Umbilical cord (tissue), 1 donor: ENCODE measurements at regions not wholly inside any gene's neighbourhood (a gene's known extent, or its start where the extent isn't known, plus 50 kb on each side); places are given as distances from the start of the nearest gene placed in this dataset.
"Not testable (repeated sequence)": the region's sequence is repeated elsewhere in the genome, so short reads cannot be mapped to it uniquely, and the experiment has no call there.

ENCODE experiments used
- DNase-seq: peaks from one replicate; pipeline ENCODE4 v3.0.0-alpha.2; 2015; ENCODE audit warnings: low spot score

DNA sequence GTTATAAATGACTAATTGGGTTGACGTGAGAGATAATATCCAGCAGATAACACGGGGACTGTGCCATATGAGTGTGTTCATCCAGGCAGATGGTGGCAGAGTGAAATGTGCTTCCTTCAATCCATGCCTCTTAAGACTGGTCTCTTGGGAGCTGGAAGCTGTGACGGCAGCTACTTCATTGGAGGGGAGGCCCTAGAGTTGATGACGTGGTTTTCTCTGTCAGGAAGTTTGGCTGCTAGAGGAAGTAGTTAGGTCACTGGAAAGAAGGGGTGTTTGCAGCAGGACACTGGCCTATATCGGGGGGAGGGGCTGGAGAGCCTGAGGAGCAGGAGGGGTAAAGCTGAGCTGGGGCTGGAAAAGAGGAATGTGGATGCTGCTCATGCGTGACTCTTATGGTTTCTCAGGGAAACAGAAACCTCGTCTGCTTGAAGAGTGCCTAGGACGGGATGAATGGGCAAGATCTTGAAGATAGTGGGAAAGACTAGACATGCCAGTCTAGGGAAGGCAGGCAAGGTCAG is 3051.6 kb downstream of the RPIA start:
- not testable (repeated sequence) for DNase-seq

DNA sequence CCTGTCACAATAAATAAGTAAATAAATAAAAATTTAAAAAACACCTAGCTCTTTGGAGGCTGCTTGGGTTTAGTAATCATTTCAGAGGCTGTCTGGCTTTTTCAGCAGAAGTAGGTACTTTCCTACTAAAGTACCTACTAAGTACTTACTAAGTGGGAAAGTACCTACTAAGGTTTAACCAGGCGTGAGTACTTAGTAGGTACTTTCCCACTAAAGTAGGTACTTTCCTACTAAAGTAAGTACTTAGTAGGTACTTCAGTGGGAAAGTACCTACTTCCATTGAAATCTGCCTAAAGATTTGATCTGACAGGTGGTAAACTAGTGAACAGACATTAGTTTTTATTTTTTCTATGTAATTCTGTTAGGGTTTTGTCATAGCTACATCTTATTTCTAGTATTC is 3052.4 kb downstream of the RPIA start:
- DNase-seq: not testable (repeated sequence)

DNA sequence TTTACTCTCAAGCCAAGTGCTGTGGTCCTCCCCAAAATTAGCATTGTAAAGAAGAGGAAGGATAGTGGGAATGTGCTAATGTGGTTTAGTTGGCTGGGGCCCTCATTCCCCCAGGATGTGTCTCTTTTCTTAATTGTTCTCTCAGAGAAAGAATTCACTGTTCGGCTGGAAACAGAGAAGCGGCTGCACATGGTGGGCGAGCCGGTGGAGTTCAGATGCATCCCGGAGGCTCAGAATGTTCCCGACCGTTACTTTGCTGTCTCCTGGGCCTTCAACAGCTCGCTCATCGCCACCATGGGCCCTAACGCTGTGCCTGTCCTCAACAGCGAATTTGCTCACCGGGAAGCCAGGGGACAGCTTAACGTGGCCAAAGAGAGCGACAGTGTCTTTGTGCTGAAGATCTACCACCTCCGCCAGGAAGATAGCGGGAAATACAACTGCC is 3053.2 kb downstream of the RPIA start:
- not testable (repeated sequence) for DNase-seq

DNA sequence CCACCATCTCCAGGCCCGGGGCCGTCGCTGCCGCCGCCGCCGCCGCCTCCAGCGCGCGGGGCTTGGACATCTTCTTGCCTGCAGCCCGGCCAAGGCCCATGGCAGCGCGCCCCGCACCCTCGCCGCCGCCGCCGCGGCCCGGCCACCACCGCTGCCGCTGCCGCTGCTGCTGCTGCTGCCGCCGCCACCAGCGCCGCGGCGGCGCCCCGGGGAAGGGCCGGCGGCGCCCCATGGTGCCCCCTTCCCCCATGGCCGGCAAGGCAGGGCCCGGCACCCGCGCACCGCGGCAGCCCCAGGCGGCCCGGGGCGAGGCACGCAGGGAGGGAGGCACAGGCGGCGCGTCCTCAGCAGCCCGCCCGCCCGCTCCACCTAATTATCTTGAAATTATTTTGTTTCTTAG is 3057.4 kb downstream of the RPIA start:
- no peak for DNase-seq

DNA sequence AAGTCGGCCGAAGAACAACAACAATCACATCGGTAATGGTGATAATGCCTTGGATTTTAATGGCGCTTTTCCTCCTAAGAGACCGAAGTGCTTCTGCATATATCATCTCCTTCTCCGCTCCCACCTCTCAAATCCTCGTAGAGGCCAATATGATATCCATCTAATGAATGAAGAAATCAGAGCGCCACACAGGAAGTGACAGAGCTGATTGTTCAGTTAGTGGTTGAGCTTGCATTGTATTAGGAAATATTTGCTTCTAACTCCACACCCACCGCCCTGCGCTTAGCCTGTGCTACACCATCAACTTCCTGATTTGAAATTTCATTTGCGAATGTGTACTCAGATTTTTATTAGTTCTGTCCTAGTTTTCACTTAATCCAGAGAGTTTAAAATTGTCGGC is 3058.2 kb downstream of the RPIA start:
- not testable (repeated sequence) for DNase-seq

DNA sequence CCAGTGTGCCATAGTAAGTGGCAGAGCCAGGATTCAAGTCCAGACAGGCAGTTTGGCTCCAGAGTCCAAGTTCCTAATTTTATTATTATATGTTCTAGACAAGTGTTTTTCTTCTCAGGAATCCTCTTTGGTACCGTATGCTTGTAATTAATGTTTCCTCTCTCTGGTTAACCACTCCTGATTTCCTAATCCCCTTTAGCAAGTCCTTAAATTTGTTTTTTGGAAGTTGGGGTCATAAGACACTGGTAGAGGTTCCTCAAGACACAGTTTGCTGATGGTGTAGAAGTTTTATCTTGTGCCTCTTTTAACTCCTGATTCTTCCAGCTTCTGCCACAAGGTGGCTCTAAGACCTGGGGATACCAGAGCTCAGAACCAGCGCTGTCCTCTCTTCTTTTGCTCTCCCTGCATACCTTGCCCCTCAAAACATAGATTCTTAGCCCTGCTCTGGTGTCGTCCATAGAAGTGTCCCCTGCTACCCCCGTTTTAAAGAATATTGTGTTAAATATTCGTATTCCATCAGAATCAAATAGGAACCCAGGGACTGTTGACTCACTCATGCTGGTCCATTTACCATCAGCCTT is 3068.0 kb downstream of the RPIA start:
- not testable (repeated sequence) for DNase-seq

DNA sequence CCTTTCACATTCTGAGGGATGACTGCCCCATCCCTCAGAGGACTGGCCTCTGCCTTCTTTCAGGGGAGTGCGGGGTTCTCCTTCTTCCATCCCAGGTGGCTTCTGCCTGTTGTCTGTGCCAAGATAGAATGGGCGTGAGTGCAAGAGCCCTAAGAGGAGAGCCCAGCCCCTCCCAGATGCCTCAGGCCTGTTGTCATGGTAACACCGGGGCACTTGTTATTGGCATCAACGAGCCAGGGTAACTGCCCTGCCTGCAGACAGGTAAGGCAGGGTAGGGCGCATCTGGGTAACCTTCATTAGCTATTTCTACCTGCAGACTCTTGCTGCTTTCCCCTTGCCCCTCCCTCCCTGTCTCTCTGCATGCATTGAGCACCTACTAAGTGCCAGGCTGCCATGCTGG is 3069.2 kb downstream of the RPIA start:
- not testable (repeated sequence) for DNase-seq

DNA sequence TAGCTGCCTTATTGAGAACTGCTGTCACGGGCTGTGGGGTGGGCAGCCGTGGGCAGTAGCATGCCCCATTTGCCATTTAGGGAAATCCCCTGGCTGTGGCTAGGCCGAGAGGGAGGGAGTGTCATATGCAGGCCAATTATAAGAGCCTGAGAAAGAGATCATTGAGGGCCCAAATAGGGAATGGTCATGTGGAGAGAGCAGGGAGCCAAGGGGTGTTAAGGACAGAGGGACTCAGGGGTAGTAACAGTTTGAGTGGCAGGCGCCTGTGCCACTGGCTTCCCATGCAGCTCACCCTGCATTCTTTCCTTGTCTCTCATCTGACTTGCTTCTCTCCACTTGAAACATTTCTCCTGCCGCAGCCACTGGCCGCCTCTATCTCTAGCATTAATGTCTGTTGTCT is 3070.8 kb downstream of the RPIA start:
- not testable (repeated sequence) for DNase-seq

DNA sequence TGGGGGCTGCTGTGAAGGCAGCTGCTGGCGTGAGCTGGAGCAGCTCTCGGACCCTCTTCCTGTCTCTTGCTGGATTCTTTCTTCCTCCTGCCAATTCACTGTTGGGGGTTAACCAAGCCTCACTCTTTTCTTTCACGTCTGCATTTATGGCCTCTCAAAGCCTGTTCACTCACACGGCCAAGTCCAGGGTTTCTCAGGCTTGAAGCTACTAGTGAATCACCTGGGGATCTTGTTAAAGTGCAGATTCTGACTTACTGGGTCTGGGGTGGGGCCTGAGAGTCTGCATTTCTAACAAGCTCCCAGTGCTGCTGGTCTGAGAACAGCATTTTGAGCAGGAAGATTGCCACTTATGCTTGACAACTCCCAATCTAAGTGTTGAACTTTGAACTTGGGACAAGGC is 3072.2 kb downstream of the RPIA start:
- DNase-seq: not testable (repeated sequence)

DNA sequence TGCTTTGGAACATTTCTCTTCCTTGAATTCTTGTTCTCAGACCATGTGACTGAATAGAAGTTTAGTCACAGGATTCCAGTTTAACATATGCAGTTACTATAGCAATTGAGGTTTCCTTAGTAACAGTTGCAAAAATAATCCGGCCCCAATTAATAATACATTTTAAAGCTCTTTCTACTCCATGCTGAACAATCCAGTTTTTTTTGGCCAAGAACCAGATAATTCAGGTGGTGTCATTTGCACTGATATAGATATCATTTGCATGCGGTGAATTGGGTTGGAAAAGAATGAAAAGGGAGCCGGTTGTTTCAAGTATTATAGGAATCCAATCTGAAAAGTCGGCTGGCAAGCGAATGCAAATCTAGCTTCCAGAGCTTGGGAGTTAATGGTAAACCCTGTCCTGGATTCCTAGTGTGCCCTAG is 3073.1 kb downstream of the RPIA start:
- peak; percentile 42 for DNase-seq

DNA sequence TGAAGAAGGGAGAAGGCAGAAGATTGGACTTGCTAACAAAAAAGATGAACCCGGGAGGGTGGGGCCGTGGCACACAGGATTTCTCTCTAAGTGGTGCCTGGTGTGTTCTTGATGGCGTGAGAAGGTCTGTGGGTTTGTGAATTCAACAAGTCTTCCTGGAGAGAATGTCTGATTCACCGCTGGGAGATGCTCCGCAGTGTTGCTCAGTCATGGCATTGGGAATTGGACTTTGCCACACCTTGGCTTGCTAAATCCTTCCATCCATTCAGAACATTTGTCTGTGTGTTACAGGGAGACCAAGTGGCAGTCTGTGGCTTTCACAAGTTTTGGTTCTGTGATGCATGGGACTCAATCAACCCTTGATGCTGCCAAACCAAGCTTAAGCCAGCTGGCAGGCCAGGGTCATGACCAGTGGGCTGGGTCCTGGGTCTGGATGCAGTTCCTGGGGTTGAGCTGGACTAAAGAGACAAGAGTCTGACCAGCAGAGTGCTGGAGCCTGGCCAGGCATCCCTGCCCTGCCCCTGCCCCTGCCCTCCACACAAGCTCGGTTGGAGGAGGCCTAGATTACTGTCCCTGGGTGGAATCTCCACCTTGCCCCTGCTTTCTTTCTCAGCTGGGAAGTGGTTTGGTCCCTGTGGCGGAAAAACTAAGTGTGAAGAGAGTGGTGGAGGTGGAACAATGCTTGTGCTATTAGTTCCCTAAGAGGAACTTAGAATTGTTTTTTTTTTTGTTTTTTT is 3073.7 kb downstream of the RPIA start:
- not testable (repeated sequence) for DNase-seq

DNA sequence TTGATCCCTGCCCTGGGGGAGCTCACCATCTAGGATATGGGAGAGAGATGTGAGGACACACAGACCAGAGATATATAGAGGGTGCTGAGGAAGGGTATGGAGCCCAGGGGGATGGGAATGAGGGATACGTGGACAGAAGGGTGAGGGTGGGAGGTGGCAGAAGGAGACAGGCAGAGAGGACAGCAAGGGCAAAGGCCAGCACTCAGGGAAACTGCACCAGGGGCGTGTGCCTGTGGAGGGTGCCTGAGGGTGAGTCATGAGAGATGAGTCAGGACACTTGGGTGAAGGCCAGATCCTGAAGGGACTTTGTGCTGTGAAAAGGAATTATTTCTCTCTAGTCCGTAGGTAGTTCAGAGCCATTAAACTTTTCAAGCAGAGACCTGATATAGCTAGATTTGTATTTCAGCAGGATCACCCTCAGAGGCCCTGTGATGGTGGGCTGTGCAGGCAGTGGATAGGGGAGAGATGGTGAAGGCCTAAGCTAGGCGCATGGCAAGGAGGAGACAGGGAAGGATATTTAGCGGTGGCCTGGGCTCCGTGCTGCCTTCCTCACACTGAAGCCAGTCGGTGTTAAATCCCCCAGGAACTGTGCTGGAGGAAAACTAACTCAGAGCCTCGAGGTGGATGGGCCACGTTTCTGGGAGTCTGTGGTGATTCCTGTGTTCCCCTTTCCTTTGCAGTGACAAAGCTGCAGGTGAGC is 3075.0 kb downstream of the RPIA start:
- DNase-seq: peak; percentile 69

DNA sequence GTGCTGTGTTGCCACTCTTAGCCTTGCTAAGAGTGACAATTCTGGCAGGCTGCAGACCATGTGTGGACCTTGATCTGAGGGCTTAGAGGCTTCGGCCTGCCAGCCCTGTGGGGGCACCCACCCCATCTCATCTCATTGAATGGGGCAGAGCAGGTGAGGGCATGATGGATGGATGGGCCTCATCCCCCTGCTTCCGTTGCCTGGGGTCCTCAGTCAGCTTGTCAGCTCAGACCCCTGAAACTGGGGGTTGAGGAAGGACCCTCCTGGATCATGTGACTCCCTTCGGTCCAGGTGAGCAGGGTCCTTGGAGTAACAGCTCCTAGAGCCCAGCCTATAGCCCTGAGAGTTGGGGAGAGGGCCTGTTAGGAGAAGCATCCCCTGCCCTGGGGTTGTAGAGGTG is 3076.8 kb downstream of the RPIA start:
- not testable (repeated sequence) for DNase-seq

DNA sequence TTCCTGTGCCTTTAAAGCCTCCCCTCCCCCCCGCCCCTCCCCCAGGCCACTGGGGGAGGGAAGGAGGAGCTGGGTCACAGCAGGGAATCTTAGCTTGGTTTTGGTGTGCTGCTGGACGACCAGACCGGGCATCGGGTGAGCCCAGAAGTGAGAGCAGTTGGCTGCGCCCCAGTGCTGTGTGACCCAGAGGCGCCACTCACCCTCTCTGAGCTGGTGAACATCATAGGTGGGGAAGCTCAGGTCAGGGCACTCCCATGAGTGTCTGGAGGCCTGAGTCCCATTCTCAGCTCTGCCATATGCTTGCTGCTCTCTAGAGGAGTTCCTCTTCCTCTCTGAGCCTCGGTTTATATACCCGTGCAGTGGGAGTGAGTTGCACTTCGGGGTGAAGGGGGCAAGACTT is 3077.5 kb downstream of the RPIA start:
- not testable (repeated sequence) for DNase-seq

DNA sequence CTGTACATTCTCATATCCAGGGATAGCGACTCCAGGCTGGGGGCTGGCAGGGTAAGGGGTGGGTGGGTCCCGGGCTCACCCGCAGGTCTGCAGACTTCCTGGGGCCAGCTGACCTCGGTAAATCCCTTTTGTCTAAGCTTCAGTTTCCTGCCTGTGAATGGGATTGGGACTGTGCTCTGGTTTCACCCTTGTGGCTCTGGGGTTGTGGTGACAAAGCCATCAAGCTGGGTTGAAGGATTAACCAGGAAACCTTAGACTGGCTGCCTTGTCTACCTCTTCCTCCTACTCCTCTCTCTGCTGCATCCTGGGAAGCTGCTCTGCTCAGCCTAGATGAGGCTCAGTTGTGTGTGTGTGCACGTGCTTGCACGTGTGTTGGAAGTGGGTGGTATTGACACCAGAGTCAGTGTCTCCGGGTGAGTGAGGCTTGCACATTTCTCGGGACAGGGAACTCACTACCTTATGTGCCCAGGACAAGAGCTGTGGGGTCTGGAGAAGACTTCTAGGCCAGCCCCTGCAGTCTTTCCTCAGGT is 3078.6 kb downstream of the RPIA start:
- not testable (repeated sequence) for DNase-seq

DNA sequence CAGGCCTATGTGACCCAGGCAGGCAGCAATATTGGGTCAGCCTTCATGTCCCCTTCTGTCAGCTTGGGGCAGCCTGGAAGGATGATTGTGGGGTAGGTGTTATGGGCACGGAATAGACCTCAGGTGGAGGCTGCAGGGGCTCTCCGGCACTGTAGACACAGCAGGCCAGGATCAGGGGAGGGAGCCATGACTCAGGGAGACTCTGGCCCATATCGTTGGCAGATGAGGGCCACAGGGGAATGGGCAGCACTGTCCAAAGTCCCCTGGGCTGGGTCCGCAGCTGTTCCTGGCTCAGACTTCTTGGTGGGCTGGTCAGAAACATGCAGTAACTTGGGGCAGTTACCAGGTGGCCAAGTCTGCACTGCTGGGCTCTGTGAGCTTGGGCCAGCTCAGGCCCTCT is 3080.1 kb downstream of the RPIA start:
- DNase-seq: not testable (repeated sequence)

DNA sequence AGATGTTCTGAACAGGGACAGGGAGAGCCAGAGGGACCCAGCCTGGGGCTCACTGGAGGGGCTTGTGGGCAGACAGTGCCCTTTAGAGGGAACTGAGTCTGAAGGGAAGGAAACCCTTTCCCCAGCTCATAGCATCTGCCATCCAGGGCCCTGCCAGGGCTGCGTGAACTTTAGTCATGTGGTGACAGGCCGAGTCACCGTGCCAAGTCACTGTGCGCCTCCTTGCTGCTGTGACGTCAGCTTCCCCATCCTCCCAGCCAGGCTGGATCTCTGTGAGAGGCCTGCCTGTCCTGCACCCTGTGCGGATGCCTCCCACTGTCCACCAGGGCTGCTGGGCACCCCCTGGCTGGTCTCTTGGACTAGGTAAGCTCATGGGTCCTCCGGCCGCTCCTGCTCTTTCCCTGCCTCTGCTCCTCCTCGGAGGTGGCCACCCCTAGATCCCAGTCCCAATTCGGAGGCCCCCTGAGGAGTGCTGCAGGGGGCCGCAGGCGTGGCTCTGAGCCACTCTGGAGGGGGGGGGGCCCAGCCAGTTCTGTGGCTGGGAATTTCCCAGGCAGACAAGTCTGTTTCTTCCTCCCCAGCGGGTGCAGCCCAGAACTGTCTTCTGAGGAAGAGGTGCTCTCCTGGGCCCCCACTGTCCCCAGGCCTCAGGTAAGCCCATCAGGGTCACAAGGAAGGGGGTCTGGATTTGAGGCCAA is 3080.9 kb downstream of the RPIA start:
- not testable (repeated sequence) for DNase-seq

DNA sequence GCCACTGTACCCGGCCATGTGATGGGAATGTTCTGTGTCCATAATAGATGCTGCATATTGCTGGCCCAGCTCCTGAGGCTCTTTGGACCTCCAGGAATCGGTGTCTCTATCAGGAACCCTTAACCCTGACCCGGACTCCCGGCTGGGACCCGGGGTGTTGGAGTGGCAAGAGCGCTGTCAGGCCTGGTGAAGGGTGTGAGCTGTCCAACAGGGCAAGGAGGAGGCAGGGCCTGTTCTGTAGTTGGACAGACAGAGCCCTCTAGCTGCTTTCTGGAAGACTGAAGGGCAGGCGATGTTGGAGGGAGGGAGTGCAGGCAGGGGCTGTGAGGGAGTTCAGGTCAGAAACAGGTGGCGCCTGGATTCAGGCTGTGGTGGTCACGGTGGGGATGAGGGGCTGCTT is 3082.3 kb downstream of the RPIA start:
- DNase-seq: not testable (repeated sequence)

DNA sequence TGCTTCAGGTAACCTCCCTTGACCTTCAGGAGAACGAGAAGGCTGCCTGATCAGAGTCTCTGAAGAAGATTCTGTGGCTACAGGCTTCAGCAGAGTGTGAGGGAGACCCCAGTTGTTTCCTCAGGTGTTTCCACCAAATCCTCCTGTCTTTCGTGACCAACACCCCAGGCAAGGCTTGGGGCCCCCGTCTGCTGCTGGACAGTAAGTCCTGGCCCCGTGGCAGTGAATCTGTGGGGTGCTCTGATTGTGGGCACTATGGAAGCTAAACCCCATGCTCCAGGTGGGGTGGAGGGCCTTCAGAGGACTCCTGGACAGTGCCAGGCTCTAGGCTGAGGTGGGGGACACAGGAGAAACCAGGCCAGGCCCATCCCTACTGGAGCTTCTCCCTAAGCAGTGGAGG is 3083.7 kb downstream of the RPIA start:
- DNase-seq: not testable (repeated sequence)

DNA sequence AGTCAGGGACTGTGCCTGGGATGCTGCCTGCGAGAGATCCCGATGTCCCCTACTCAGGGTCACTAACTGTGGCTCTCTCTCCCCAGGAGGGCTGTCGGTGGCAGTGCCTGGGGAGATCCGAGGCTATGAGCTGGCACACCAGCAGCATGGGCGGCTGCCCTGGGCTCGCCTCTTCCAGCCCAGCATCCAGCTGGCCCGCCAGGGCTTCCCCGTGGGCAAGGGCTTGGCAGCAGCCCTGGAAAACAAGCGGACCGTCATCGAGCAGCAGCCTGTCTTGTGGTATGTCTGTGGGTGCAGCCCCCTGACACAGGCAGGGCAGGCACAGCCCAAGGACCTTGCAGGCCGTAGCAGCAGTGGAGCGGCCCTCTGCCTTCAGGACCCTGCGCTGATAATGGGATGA is 3088.9 kb downstream of the RPIA start:
- DNase-seq: not testable (repeated sequence)

DNA sequence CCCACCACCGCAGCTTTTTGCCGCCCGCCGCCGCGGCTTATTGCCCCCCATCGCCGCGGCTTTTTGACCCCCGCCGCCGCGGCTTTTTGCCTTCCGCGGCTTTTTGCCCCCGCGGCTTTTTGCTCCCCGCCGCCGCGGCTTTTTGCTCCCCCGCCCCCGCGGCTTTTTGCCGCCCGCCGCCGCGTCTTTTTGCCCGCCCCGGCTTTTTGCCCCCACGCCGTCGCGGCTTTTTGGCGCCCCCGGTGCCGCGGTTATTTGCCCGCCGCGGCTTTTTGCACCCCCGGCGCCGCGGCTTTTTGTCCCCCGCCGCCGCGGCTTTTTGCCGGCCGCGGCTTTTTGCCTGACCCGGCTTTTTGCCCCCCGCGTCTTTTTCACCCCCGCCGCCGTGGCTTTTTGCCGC is 3061.8 kb upstream of the TEKT4 start:
- not testable (repeated sequence) for DNase-seq
